Coronary artery (tissue), 2 donors: ENCODE measurements at regions not wholly inside any gene's neighbourhood (a gene's known extent, or its start where the extent isn't known, plus 50 kb on each side); places are given as distances from the start of the nearest gene placed in this dataset.
"Not testable (repeated sequence)": the region's sequence is repeated elsewhere in the genome, so short reads cannot be mapped to it uniquely, and the experiment has no call there.

Source experiments
- DNase-seq: peaks from one replicate; pipeline ENCODE4 v3.0.0-alpha.2; 2017; ENCODE audit warnings: low spot score
- H3K27ac ChIP-seq, 2 donors: fragments of 200-600 bp; sonication (generic); one replicate each; pipeline ENCODE4 v1.5.1; 2016 to 2019
- H3K4me3 ChIP-seq: fragments of 200-600 bp; sonication (generic); 2 replicates; pipeline ENCODE4 v1.5.1; 2016; ENCODE audit warnings: mild to moderate bottlenecking, moderate library complexity
- CTCF ChIP-seq: fragments of 200-600 bp; sonication (generic); IDR thresholded peaks from one replicate; pipeline ENCODE4 v1.5.1; 2019; ENCODE audit warnings: antibody characterized with exemption

GRCh38 chr6:134634466-134634865 is 315.4 kb downstream of the ALDH8A1 start:
- no peak for TF ChIP-seq CTCF
- Histone ChIP-seq H3K4me3 (no peak overlapping the region), H3K27ac (no peak overlapping the region)
- no peak for DNase-seq

GRCh38 chr6:134632982-134633940 is 315.3 kb upstream of the SGK1 start:
- H3K27ac ChIP-seq, DNase-seq, H3K4me3 ChIP-seq: not testable (repeated sequence)

GRCh38 chr6:134632024-134632423 is 314.1 kb upstream of the SGK1 start:
- Histone ChIP-seq H3K27ac (no peak overlapping the region), H3K4me3 (no peak overlapping the region)
- DNase-seq: no peak
- TF ChIP-seq CTCF: no peak

GRCh38 chr6:134631398-134631924 is 313.5 kb upstream of the SGK1 start:
- no peak for DNase-seq
- no peak overlapping the region for H3K4me3 ChIP-seq
- TF ChIP-seq CTCF: no peak
- H3K27ac ChIP-seq: no peak overlapping the region

- TF ChIP-seq CTCF: no peak
- H3K4me3 ChIP-seq: no peak overlapping the region
- no peak overlapping the region for H3K27ac ChIP-seq
- no peak for DNase-seq
Observed at GRCh38 chr6:134630508-134631121, 312.7 kb upstream of the SGK1 start.

- no peak overlapping the region for H3K27ac ChIP-seq
Observed at GRCh38 chr6:134628154-134628553, 310.2 kb upstream of the SGK1 start.

More at GRCh38 chr6:134628154-134628553, 310.2 kb upstream of the SGK1 start:
- no peak for DNase-seq
- H3K4me3 ChIP-seq: no peak overlapping the region
- TF ChIP-seq CTCF: no peak
